ENCODE measurements at regions not wholly inside any gene's neighbourhood (a gene's known extent, or its start where the extent isn't known, plus 50 kb on each side); places are given as distances from the start of the nearest gene placed in this dataset.
"Not testable (repeated sequence)": the region's sequence is repeated elsewhere in the genome, so short reads cannot be mapped to it uniquely, and the experiment has no call there.

DNA sequence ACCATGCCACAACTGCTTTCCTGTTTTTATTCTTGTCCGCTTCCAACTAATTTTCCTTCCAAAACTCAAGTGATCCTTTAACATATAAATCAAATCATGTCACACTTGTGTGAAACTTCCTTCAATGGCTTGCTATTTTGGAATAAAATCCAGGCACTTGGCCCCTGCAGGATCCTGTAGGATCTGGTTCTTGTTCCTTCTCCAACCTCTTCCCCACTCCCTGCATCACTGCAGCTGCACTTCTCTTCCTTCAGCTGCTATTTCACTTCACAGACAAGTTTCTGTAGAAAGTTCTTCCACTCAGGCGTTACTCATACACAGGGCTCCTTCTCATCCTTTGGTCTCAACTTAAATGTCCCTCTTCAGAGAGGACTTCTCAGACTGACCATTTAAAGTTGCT is 239.7 kb upstream of the BTG1 start:
- no peak for DNase-seq

DNA sequence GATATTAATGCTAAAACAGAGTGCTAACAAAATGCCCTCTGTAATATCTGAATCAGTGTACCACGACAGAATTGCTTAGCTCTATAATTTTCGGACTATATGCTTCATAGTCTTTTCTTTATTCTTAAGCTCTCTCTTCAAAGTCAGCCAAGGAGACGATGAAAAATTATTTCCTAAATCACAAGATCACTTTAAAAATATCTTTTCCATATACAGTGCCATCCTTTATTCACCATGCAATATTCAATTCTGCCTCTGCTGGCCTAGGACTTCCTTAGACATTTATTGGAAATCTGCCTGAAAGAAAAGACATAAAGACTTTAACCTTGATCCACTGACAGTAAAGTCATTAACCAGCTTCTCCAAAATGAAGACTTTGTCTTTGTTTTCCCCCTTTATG is 238.9 kb upstream of the BTG1 start:
- no peak for DNase-seq

DNA sequence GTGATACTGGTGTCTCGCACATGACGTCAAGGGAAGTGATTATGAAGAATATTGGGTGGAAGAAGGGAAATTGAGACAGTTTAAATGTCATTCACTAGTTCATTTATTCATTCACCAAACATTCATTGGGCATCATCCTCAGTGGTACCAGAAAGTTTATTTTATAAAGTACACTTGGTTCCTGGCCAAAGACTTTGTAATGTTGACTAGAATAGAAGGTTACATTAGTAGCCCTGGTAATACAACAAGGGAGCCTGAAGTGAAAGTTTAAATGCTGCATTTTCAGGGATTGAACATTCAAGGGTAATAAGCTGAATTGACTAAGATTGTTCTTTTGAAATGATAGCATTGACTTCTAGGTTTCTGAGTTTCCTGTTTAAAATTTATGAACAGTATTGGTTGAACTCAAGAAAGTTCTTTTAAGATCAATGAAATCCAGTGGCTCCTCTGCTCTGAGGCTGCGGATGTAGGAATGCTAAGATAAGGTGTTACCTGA is 236.8 kb upstream of the BTG1 start:
- no peak for DNase-seq

DNA sequence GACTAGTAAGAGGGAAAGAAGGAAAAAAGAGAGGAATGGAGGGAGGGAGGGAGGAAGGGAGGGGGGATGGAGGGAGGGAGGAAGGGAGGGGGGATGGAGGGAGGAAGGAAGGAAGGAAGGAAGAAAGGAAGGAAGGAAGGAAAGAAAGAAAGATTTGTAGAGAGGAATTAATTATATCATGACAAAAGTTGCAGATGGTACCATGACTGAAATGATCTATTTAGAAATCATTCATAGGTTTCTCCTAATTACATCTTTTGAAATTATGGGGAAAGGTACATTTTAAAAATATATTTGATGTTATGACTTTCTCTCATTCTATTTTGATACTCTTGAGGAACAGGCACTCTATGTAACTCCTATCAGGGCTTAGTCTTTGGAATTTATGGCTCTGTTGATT is 236.2 kb upstream of the BTG1 start:
- no peak for DNase-seq

DNA sequence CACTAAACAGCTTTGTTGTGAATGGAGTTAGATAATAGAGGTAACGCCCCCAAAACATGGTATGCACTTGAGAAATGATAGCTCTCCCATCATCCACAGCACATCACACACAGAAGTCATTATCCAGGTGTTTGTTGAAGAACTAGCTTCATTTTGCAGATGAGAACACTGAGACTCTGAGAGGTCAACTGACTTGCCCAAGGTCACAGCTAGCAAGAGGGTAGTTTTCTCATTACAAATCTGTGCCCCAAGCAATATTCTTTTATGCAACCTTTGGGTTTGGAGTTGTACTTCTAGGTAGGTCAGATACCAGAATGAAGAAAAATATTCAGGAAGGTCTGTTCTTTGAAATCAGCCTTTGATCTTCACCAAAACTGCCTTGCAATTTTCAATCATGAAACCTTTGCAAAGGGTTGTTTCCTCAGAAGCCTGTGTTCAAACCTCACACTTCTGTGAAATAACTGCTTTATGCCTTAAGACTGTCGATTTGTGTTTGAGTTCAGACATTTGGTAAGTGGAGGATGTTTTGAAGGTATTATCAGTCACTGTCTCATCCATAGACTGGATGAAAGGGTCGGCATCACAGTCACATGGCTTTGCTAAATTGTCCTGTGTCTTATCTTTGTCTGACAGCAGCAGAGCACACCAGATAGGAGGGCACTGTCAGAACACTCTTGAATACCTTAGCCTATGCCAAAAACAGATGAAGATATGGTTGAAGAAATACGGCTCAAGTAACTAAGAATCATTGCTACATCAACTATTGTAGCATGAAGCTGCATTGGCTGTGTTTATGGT is 233.2 kb upstream of the BTG1 start:
- no peak for DNase-seq

DNA sequence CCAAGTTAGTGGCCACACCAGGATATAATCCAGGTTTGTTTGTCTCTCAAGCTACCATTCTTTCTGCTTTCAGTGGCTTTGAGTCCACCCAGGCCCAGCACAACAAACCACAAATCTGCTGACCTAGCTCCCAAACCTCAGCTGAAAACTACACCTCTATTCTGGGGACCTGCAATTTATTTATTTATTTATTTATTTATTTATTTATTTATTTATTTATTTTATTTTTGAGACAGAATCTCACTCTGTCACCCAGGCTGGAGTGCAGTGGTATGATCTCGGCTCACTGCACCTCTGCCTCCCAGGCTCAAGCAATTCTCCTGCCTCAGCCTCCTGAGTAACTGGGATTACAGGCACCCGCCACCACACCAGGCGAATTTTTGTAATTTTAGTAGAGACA is 229.9 kb upstream of the BTG1 start:
- not testable (repeated sequence) for DNase-seq

DNA sequence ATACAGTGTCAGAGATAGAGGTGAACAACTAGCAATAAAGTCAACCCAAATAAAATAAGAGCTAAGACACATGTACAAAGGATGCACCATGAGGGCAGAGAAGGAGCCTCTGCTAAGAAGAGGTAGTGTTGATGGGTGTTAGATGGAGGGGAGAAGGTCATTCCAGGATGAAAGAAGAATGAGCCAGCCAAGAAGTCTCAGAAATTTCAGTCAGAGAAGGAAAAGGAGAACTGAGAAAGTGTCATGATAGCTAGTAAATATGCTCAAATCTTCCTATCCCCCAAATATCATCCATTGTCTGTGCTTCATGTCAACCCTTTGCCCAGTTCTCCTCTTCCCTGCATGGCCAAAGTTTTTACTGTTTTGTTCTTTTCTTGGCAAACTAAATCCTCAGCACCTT is 225.2 kb upstream of the BTG1 start:
- no peak for DNase-seq

DNA sequence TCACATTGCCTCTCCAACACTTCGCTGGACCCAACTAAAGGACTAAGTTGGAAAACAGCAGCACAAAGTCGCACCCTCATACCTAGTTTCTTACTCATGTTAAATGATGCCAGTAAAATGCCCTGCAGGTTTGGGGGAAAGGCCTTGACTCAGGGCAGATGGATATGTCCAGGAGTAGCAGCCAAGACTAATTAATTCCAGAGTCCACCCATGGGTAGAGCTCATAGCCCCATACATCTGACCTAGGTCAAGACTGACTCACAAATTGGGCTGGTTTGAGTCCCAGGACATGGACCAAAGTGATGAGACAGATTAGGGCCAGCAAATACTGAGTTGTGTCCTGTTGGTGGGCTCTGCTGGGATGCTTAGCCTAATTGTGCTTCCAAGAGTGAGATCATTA is 224.0 kb upstream of the BTG1 start:
- no peak for DNase-seq

DNA sequence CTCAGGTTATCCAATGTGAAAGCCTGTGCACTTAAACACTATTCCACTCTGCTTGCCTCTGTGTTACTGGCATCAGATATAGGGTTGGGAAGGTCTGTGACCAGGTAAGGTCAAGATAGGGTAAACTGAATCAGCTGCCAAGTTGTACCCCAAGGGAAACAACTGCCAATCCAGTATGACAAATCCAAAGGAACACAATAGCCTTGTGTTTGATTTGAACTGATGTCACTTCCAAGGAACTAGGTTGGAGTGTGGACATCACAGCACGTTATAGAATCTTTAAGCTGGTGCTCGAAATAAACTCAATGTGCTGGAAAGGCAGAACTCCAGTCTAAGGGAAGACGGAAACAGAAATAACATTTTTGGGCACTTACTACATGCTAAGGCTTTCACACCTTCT is 223.4 kb upstream of the BTG1 start:
- DNase-seq: no peak

DNA sequence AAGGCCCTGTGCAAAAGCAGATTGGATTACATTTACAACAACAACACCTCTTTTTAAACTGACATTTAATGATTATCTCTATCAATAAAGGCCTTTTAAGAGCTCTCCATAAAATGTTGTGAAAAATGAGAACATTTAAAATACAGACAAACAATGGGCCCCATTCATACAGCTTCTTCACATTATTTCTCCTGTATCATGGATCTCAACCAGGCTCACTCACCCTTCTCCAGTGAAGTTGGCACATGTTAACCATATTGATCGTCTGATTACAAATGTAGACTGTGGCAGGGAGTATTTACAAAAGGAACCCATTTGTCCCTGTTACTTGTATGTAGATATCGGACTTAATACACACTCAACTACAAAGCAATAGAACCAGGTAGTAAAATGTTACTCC is 220.2 kb upstream of the BTG1 start:
- no peak for DNase-seq

DNA sequence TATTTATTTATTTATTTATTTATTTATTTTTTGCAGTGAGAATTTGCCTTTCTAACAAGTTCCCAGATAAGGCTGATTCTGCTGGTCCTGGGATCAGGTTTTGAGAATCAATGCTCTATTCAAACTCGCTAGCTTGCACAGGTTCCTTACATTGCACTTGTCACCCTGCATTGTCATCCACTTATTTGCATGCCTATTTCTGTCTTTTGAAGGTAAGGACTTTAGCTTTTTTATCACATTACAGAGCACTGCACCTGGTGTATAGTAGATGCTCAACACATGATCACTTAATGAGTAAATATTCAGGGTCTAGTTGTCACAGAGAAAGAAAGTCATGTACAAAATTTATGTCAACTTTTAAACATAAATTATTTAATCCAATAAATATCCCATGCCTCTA is 219.7 kb upstream of the BTG1 start:
- DNase-seq: no peak

DNA sequence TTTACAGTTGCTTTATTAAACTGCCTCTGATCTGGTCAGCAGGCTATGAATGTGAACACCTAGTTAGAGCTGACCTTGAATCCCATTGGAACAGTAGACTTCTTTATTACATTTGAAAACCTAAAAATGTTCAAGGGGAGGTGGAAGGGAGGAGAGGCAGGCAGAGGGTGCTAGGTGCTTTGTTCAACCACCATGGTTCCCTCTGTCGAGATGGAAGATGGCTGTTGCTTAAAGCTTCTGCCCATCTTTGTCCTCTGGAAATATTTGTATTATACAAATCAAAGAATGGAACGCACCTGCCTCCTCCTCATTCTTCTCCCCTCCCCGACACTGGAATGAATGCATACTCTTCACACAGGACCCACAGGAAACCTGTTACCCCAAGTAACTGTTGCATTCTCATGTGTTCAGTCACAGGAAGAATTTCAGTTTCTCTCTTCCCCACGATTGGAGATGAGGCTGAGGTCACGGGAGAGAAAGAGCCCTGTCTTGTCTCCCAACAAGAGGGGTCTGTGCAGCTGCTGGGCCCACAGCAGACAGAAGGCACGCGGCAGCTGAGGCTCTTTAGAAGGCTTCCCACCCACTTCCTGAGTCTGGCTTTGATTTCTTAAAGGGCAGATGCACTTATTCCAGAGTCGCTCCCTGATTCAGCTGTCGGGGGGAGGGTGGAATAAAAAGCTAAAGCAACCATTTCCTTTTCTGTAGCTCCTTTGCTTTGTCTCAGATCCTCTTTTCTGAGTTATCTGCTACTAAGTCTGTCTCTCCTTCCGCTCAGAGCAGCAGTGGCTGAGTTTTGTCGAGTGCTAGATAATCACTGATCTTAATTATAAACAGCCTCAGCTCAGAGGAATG is 217.9 kb upstream of the BTG1 start:
- DNase-seq: no peak

DNA sequence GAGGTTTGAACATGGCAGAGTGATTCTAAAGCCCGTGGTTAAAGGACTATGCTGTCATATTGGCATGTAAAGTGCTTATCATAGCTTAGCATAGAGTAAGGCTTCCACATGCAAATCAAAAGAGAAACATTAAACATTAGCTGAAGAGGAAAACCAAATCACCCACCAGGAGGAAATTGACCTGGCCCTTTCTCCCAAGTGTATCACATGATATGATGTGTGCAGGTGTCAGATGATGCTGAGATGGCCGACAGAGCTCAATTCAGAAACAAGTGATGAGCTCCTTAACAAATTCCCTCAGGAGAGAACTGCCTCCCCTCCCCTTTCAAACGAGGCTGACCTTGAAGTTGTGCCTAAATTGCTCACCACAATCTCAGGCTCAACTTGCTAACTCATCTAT is 217.1 kb upstream of the BTG1 start:
- DNase-seq: no peak

DNA sequence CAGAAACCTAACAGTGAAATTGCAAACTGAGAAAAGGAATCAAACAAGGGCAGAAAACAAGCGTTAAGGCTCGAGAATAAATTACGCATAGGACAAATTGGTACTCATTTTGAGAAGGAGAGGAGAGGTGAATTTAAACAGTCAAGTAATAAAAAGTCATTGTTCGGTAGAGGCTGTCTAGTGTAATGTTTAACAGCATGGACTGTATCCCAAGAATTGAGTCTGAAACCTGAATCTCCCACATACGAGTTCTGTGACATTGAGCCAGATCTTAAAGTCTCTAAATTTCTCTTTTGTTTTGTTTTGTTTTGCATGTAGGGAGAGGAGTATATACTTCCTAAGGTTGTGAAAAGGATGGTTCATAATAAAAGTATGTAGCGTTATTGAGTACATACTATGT is 216.5 kb upstream of the BTG1 start:
- DNase-seq: no peak

DNA sequence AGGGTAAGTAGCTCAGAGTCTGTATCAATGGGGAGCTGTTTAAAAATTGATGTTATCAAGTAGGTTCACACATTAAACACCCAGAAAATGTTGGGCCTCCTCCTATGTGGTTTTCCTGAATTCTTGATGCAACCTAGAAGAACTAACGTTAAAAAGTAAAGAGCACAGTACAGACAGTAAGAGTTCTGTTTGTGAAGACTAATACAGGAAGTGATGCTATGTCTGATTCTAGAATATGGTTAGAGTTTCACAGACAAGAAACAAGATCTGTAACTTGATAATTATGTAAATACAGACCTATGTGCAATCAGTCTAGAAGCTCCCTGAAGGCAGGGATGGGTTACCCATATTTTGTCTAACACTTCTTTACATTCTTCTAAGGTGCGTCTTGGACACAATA is 214.9 kb upstream of the BTG1 start:
- no peak for DNase-seq

DNA sequence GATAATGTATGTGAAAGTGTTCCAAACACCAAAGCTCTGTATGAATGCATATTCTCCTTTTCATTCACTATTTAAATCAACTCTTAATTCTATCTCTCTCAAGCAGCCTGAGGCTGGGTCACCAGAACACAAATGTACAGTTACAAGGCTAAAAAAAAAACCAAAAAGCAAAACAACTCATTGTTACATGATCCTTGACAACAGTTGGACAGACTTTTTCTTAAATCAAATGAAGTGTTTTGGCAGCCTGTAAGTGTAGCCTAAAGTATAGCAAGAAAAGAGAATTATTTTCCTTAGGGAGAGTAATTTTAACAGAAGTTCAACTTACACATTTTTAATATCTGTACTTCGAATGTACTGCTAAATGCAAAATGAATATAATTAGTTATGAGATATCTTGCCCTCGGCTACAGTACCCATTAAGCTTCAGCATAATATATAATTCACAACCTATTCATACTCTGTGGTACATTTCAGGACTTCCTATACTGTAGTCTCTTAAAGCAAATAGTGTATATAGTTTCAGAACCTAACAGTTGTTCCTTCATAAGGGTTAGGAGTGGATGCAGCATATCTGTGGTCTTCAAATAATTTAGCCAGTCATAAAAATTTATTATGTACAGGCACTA is 214.0 kb upstream of the BTG1 start:
- DNase-seq: no peak

DNA sequence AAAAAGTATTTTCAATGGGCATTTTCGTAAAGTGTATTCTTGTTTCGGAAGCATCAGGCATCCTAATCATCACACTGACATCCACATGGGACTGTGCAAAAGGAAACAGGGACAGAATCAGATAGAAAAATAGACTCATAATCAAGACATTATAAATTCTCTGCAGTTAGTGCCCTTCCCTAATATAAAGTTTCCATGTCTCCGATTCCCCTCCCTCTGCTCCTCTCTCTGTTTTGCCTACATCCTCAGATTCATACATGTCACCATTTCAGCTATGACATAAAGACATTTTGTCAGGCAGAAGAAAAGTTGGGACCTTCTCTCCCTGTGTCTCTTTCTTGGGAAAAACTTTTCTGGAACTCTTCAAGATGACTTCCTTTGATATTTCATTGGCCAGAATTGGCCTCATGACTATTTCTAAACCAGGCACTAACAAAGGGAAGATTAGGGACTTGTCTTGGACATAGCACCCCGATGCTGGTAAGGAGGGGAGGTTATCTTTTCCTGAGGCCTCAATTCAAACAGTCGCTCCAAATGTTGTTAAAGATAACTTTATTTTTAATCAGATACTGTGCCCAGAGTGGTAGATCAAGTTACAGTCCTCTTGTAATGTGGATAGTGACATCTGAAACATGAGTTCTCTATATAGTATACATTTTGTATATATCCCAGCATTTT is 212.1 kb upstream of the BTG1 start:
- DNase-seq: no peak

DNA sequence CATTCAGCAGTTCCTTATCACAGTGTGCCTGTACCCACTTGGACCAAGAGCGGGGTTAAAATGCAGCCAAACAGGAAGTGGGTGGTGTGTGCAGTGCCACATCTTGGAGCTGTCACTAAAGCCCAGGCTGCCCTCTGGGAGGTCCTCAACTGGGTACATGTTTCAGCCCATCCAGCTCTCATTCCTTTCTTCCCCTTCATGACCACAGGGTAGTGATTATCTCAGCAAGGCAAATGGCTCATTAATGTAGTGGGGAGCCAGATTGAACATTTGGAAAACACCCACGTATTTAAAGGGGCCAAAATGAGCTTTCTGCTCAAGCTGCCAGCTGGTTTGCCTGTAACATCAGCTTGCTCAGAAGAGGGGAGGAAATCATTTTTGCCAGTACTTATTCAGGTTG is 210.8 kb upstream of the BTG1 start:
- peak in 1 of 2 experiments; percentile 6 for DNase-seq

DNA sequence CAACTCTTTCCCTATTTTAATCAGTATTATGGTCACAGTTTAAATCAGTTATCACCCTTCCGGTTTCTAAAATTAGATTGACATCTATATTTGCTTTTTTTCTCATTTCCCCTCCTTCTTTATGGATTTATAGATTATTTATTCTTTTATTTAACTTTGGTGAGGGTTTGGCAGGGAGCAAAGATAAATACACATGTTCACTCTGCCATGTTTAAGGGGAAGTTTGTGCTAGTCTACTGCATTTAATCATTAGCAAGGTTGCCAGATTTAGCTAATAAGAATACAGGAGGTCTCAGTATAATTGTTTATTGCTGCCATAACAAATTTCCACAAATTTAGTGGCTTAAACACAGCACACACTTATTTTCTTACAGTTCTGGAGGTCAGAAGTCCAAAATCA is 204.0 kb upstream of the BTG1 start:
- DNase-seq: no peak

DNA sequence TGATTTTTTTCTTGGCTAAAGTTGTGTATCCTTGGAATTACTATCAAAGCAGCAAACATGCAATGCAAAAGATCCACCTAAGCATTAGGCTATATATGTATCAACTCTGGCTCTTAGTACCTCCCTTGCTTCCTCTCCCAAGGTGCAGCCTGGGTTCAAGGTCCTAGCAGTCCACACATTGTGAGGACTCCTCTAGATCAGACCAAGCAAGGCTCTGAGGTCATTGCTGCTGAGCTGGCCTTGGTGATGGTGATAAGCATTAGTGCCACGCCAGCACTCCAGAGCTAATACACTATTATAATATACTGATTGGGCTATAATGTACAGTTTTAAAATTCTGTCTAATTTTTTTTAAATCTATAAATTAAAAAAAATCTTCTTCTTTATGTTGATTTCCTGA is 196.9 kb upstream of the BTG1 start:
- no peak for DNase-seq

DNA sequence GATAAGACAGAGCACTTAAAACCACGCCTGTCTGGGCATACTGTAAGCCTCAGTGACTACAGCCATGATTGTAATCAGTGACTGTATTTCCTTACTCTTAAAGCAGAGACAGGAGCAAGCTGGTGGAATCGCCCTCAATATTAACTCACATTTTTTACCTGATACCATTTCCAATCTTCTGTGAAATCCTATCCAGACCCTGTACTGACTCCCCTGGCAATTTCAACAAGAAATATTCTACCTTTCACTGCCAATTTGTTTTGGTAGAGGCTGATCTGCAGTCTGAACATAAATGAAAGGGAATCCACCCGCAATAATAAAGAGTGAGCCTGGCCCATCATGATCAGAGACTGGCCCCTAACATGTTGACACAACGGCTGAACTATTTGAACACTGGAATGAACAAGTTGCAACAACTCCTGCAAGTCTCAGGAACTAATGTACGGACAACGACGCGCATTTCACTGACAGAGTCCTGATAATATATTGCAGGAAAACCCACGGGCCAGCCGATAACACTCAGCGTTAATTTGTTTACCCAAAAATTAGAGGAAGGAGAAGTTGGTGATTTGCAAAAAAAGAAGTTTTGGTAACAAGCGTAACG is 195.5 kb upstream of the BTG1 start:
- no peak for DNase-seq

DNA sequence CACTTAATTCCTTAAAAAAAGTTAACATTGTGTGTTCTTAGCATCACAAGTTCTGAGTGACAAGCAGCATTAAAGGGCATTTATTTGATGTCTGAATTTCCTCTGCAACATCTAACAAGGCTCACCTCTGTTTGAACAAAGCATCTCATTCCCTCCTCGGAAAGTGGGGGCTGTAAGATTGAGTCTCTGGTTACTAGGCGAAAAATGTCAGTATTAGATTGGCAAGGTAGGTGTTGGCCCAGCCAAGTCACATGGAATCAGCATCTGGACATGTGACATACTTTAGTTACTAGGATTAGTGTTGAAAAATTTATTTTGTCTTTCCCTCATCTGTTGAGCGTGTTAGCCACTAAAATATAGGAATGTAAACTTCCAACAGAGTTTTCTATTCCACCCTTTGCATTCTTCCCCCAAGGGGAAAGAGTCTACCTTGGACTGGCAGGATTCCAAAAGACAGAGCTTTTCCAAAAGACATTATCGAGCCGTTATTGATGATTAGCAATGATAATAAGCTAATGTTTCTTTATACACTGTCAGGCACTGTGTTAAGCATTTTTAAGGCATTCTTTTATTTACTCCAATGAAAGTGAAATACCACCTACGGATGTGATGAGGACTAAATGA is 194.9 kb upstream of the BTG1 start:
- DNase-seq: no peak

Data from NCI-H446 (cell line).